Cardiac muscle cell (in vitro differentiated cells and primary cell): ENCODE measurements at regions not wholly inside any gene's neighbourhood (a gene's known extent, or its start where the extent isn't known, plus 50 kb on each side); places are given as distances from the start of the nearest gene placed in this dataset.
A peak's percentile ranks its signal among the peaks of the same experiment; 100 is the strongest.

ENCODE experiments used
- DNase-seq, 2 donors: peaks; one replicate each; pipeline versions ENCODE4 v3.0.0 to v3.0.0-alpha.2; 2010 to 2017; ENCODE audit warnings: low read depth in 1 of 2, low spot score in 1 of 2
- H3K27ac ChIP-seq: fragments of 200-600 bp; sonication (generic); 2 replicates; pipeline ENCODE4 v1.5.1; 2016
- H3K27me3 ChIP-seq: fragments of 200-600 bp; sonication (generic); 2 replicates; pipeline ENCODE4 v1.6.0; 2016; ENCODE audit warnings: control low read depth
- H3K36me3 ChIP-seq: fragments of 200-600 bp; sonication (generic); 2 replicates; pipeline ENCODE4 v1.5.1; 2016; ENCODE audit warnings: control low read depth
- H3K4me1 ChIP-seq: fragments of 200-600 bp; sonication (generic); 2 replicates; pipeline ENCODE4 v1.8.1; 2017; ENCODE audit warnings: low read depth, mild to moderate bottlenecking, mixed run types
- H3K4me3 ChIP-seq: fragments of 200-600 bp; sonication (generic); 2 replicates; pipeline ENCODE4 v1.5.1; 2016; ENCODE audit warnings: mild to moderate bottlenecking
- H3K9me3 ChIP-seq: fragments of 200-600 bp; sonication (generic); 2 replicates; pipeline ENCODE4 v1.5.1; 2017; ENCODE audit warnings: low read depth, mild to moderate bottlenecking, control low read depth
- TF ChIP-seq, protein P1 (sequence below): IDR thresholded peaks from 2 replicates; pipeline ENCODE4 v1.5.1; 2012; ENCODE audit warnings: low read depth, mild to moderate bottlenecking, low read length

DNA sequence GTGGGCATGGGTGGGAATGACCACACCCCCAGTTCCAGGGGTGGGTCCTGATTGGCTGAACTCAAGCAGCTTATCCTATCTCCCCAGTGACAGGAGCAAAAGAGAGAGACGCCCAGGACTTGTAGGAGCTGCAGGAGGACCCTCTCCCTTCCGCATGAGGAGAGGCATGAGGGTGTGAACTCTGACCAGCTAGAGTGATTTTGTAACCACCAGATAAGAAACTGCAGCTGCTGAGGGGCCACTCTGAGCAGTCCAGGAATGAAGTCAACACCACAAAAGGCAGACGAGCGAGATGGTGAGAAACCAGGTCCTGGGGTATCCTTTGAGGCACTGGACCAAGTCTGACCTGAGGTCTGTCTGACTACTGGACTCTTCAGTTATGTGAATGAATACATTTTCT is 521.9 kb downstream of the BNC2 start:
- H3K4me1 ChIP-seq: no peaks in the 10 kb centered on the region
- H3K9me3 ChIP-seq: no peaks in the 10 kb centered on the region
- H3K4me3 ChIP-seq: no peak overlapping the region
- no peaks in the 10 kb centered on the region for H3K36me3 ChIP-seq
- DNase-seq: peak in 1 of 2 donors; percentile 86
- H3K27ac ChIP-seq: no peak overlapping the region
- TF ChIP-seq, protein P1, sequence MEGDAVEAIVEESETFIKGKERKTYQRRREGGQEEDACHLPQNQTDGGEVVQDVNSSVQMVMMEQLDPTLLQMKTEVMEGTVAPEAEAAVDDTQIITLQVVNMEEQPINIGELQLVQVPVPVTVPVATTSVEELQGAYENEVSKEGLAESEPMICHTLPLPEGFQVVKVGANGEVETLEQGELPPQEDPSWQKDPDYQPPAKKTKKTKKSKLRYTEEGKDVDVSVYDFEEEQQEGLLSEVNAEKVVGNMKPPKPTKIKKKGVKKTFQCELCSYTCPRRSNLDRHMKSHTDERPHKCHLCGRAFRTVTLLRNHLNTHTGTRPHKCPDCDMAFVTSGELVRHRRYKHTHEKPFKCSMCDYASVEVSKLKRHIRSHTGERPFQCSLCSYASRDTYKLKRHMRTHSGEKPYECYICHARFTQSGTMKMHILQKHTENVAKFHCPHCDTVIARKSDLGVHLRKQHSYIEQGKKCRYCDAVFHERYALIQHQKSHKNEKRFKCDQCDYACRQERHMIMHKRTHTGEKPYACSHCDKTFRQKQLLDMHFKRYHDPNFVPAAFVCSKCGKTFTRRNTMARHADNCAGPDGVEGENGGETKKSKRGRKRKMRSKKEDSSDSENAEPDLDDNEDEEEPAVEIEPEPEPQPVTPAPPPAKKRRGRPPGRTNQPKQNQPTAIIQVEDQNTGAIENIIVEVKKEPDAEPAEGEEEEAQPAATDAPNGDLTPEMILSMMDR: no peak
- no peaks in the 10 kb centered on the region for H3K27me3 ChIP-seq

DNA sequence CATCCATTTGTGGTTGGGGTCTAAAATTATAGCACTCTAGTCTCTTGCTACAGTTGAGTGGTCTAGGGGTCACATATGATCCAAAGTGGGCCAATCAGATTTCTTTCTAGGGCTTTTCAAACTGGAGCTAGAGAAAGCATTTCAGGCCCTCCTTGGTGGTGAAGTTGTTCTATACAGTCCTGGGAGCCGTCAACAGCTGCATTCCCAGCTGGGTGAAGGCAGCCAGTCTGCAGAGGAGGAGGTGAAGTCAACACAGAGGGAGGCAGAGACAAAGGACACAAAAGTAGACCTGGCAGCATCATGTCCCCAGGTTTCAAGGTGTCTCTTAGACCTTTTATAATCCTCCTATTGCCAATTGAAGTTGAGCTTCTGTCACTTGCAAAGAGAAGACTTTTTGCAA is 518.2 kb downstream of the BNC2 start:
- TF ChIP-seq, protein P1: no peak
- no peaks in the 10 kb centered on the region for H3K36me3 ChIP-seq

DNA sequence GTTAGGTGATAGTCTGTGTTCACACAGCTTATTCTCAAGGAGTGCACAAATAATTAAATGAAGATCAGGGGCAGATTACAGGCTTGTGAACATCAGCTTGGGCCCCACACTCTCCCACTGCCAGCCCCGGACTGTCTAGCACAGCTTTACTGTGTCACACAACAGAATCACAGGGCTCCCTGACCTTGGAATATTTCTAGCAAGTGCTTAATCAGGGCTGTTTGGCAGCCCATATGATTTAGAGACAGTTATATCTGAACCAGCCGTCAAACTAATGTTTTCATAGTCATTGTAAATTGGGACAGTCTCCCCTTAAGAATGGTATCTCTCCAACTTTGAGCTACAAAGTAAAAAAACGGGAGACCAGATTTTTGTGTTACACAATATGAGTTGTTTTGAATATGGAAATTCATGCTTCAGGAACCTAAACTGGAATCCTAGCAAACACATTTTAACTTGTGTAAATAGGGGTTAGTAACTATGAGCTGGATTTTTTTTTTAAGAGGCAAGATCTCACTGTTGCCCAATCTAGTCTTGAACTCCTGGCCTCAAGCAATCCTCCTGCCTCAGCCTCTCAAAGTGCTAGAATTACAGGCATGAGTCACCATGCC is 517.6 kb downstream of the BNC2 start:
- H3K36me3 ChIP-seq: no peaks in the 10 kb centered on the region
- no peaks in the 10 kb centered on the region for H3K9me3 ChIP-seq
- H3K27me3 ChIP-seq: no peaks in the 10 kb centered on the region
- no peak overlapping the region for H3K4me3 ChIP-seq
- H3K4me1 ChIP-seq: no peaks in the 10 kb centered on the region
- H3K27ac ChIP-seq: no peak overlapping the region
- peak in 1 of 2 donors; percentile 83 for DNase-seq
- TF ChIP-seq, protein P1: no peak

More for the DNA sequence above, 518.2 kb downstream of the BNC2 start:
- no peaks in the 10 kb centered on the region for H3K27me3 ChIP-seq
- H3K27ac ChIP-seq: no peak overlapping the region
- no peak overlapping the region for H3K4me3 ChIP-seq
- H3K9me3 ChIP-seq: no peaks in the 10 kb centered on the region
- no peak for DNase-seq
- H3K4me1 ChIP-seq: no peaks in the 10 kb centered on the region

DNA sequence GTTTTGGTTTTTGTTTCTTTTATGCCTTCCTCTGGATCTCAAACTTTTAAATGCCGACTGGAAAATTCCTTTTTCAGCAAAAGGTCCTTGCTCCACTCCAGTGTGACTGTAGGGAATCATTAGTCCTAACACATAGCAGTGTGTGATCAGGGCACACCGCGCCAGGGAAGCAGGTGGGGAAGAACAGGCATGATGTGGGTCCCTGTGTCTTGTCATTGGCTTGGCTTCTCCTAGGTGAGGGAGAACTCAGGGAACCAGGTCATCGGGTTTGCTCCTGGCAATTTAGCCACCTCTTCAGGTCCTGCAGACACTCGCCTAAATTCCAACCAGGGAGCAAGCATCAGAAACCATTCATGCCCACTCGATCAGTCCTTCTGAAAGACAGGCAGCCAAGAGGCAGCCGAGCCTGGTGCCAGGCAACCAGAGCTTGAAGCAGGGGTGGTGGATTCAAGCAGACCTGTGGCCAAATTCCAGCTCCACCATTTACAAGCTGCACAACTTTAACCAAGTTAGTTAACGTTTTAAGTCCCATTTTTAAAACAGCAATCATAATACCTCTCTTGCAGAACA is 514.2 kb downstream of the BNC2 start:
- Histone ChIP-seq H3K9me3 (no peaks in the 10 kb centered on the region), H3K4me3 (no peak overlapping the region), H3K27me3 (no peaks in the 10 kb centered on the region), H3K27ac (no peak overlapping the region), H3K4me1 (no peaks in the 10 kb centered on the region), H3K36me3 (no peaks in the 10 kb centered on the region)
- TF ChIP-seq, protein P1: no peak
- DNase-seq: no peak

DNA sequence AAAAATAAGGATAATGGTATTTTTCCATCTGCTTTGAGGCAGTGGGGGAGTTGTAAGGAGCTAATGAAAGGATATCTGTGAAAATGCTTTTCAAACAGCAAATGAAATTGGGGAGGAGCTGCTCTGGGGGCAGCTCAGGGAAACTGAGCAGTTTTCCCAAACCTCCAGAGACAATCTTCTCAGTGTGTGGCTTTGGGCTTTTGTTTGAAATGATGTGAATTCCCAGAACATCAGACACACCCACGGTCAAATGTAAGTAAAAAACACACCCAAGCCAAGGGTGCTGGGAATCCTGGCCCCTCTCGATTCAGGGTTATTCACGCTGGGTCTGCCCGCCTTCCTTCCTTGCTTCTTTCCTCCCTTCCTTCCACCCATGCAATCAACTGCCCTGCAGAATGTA is 512.6 kb downstream of the BNC2 start:
- TF ChIP-seq, protein P1: no peak
- H3K27me3 ChIP-seq: peaks cover under 1% of the 10 kb centered on the region
- no peaks in the 10 kb centered on the region for H3K4me1 ChIP-seq
- H3K36me3 ChIP-seq: no peaks in the 10 kb centered on the region
- H3K27ac ChIP-seq: no peak overlapping the region
- DNase-seq: no peak
- no peaks in the 10 kb centered on the region for H3K9me3 ChIP-seq
- H3K4me3 ChIP-seq: no peak overlapping the region
